HepG2 (cell line): ENCODE measurements at regions not wholly inside any gene's neighbourhood (a gene's known extent, or its start where the extent isn't known, plus 50 kb on each side); places are given as distances from the start of the nearest gene placed in this dataset.

Source experiments
- CEBPB ChIP-seq: IDR thresholded peaks from 2 replicates; pipeline ENCODE4 v1.6.1; 2011; ENCODE audit warnings: low read depth, low read length, improper control_type of control experiment, borderline replicate concordance
- EED ChIP-seq: sonication (generic); formaldehyde crosslinking; IDR thresholded peaks from 2 replicates; pipeline ENCODE4 v1.5.0; 2020; ENCODE audit warnings: mild to moderate bottlenecking, missing genetic modification reagents
- JUN ChIP-seq: sonication (generic); formaldehyde crosslinking; IDR thresholded peaks from 2 replicates; pipeline ENCODE4 v1.4.0; 2020; ENCODE audit warnings: mild to moderate bottlenecking, missing genetic modification reagents
- KDM5A ChIP-seq: fragments of 200-600 bp; sonication (generic); IDR thresholded peaks from 2 replicates; pipeline ENCODE4 v1.7.0; 2018; ENCODE audit warnings: antibody characterized with exemption, mild to moderate bottlenecking, low read length, borderline replicate concordance
- NR2C2 ChIP-seq: sonication (generic); formaldehyde crosslinking; IDR thresholded peaks from 2 replicates; pipeline ENCODE4 v1.4.0; 2020; ENCODE audit warnings: missing genetic modification reagents, mild to moderate bottlenecking, moderate library complexity, borderline replicate concordance
- SRSF1 ChIP-seq: fragments of 200-400 bp; formaldehyde crosslinking; optimal IDR thresholded peaks from 2 replicates; pipeline ENCODE3; 2017; ENCODE audit warnings: mild to moderate bottlenecking, low read depth, low read length, moderate library complexity
- TARDBP ChIP-seq: sonication (generic); formaldehyde crosslinking; IDR thresholded peaks from 2 replicates; pipeline ENCODE4 v1.8.0; 2022; ENCODE audit warnings: mild to moderate bottlenecking, missing genetic modification reagents
- TF ChIP-seq, protein P1 (sequence below): sonication (generic); formaldehyde crosslinking; IDR thresholded peaks from 2 replicates; pipeline ENCODE4 v1.5.0; 2020; ENCODE audit warnings: mild to moderate bottlenecking, missing genetic modification reagents, borderline replicate concordance
- TF ChIP-seq, protein P2 (sequence below): sonication (generic); formaldehyde crosslinking; IDR thresholded peaks from 2 replicates; pipeline ENCODE4 v1.5.0; 2020; ENCODE audit warnings: mild to moderate bottlenecking, missing genetic modification reagents, moderate library complexity
- TF ChIP-seq, protein P3 (sequence below): sonication (generic); formaldehyde crosslinking; IDR thresholded peaks from 2 replicates; pipeline ENCODE4 v1.4.0; 2020; ENCODE audit warnings: missing genetic modification reagents

DNA sequence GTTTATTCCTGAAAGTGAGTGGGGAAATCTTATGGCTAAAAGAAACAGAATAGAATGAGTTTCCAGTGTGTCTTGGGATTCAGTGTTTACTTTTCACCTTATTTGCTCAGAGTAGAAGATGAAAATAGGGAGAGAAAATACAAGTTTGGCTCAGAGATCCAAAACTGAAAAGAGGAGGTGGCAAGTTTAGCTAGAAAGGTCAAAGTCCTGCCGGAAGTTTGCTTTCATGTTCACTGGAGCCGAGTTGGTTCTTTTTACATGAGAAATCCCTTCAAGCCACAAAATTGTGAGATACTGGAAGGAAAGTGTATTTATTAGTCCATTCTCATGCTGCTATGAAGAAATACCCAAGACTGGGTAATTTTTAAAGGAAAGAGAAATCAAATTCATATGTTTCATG, 604.6 kb downstream of the MRPL39 start:
- no peak for TF ChIP-seq JUN (CRISPR knock-in tag)
- TF ChIP-seq NR2C2 (CRISPR knock-in tag) = no peak
- no peak for TF ChIP-seq EED
- TF ChIP-seq, protein P1, sequence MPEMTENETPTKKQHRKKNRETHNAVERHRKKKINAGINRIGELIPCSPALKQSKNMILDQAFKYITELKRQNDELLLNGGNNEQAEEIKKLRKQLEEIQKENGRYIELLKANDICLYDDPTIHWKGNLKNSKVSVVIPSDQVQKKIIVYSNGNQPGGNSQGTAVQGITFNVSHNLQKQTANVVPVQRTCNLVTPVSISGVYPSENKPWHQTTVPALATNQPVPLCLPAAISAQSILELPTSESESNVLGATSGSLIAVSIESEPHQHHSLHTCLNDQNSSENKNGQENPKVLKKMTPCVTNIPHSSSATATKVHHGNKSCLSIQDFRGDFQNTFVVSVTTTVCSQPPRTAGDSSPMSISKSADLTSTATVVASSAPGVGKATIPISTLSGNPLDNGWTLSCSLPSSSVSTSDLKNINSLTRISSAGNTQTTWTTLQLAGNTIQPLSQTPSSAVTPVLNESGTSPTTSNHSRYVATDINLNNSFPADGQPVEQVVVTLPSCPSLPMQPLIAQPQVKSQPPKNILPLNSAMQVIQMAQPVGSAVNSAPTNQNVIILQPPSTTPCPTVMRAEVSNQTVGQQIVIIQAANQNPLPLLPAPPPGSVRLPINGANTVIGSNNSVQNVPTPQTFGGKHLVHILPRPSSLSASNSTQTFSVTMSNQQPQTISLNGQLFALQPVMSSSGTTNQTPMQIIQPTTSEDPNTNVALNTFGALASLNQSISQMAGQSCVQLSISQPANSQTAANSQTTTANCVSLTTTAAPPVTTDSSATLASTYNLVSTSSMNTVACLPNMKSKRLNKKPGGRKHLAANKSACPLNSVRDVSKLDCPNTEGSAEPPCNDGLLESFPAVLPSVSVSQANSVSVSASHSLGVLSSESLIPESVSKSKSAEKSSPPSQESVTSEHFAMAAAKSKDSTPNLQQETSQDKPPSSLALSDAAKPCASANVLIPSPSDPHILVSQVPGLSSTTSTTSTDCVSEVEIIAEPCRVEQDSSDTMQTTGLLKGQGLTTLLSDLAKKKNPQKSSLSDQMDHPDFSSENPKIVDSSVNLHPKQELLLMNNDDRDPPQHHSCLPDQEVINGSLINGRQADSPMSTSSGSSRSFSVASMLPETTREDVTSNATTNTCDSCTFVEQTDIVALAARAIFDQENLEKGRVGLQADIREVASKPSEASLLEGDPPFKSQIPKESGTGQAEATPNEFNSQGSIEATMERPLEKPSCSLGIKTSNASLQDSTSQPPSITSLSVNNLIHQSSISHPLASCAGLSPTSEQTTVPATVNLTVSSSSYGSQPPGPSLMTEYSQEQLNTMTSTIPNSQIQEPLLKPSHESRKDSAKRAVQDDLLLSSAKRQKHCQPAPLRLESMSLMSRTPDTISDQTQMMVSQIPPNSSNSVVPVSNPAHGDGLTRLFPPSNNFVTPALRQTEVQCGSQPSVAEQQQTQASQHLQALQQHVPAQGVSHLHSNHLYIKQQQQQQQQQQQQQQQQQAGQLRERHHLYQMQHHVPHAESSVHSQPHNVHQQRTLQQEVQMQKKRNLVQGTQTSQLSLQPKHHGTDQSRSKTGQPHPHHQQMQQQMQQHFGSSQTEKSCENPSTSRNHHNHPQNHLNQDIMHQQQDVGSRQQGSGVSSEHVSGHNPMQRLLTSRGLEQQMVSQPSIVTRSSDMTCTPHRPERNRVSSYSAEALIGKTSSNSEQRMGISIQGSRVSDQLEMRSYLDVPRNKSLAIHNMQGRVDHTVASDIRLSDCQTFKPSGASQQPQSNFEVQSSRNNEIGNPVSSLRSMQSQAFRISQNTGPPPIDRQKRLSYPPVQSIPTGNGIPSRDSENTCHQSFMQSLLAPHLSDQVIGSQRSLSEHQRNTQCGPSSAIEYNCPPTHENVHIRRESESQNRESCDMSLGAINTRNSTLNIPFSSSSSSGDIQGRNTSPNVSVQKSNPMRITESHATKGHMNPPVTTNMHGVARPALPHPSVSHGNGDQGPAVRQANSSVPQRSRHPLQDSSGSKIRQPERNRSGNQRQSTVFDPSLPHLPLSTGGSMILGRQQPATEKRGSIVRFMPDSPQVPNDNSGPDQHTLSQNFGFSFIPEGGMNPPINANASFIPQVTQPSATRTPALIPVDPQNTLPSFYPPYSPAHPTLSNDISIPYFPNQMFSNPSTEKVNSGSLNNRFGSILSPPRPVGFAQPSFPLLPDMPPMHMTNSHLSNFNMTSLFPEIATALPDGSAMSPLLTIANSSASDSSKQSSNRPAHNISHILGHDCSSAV (CRISPR knock-in tag) = no peak
- TF ChIP-seq, protein P2, sequence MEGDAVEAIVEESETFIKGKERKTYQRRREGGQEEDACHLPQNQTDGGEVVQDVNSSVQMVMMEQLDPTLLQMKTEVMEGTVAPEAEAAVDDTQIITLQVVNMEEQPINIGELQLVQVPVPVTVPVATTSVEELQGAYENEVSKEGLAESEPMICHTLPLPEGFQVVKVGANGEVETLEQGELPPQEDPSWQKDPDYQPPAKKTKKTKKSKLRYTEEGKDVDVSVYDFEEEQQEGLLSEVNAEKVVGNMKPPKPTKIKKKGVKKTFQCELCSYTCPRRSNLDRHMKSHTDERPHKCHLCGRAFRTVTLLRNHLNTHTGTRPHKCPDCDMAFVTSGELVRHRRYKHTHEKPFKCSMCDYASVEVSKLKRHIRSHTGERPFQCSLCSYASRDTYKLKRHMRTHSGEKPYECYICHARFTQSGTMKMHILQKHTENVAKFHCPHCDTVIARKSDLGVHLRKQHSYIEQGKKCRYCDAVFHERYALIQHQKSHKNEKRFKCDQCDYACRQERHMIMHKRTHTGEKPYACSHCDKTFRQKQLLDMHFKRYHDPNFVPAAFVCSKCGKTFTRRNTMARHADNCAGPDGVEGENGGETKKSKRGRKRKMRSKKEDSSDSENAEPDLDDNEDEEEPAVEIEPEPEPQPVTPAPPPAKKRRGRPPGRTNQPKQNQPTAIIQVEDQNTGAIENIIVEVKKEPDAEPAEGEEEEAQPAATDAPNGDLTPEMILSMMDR = no peak
- TF ChIP-seq, protein P3, sequence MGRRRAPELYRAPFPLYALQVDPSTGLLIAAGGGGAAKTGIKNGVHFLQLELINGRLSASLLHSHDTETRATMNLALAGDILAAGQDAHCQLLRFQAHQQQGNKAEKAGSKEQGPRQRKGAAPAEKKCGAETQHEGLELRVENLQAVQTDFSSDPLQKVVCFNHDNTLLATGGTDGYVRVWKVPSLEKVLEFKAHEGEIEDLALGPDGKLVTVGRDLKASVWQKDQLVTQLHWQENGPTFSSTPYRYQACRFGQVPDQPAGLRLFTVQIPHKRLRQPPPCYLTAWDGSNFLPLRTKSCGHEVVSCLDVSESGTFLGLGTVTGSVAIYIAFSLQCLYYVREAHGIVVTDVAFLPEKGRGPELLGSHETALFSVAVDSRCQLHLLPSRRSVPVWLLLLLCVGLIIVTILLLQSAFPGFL (CRISPR knock-in tag) = no peak
- TF ChIP-seq CEBPB = no peak
- TF ChIP-seq SRSF1 = no peak
- TF ChIP-seq TARDBP = no peak
- no peak for TF ChIP-seq KDM5A
